Activated naive CD4-positive, alpha-beta T cell treated with anti-CD3 and anti-CD28 coated beads, Interleukin-2, amount 50 U/mL, for 24 hours (primary cell): ENCODE measurements at regions not wholly inside any gene's neighbourhood (a gene's known extent, or its start where the extent isn't known, plus 50 kb on each side); places are given as distances from the start of the nearest gene placed in this dataset.
A peak's percentile ranks its signal among the peaks of the same experiment; 100 is the strongest.

ENCODE experiments used
- H3K27ac Mint-ChIP-seq: one replicate; pipeline ENCODE4 v1.8.0; 2021; ENCODE audit warnings: mild to moderate bottlenecking, mixed read lengths
- H3K27me3 Mint-ChIP-seq: one replicate; pipeline ENCODE4 v1.8.0; 2021; ENCODE audit warnings: mixed read lengths
- H3K36me3 Mint-ChIP-seq: one replicate; pipeline ENCODE4 v1.8.0; 2021; ENCODE audit warnings: mixed read lengths
- H3K4me1 Mint-ChIP-seq: one replicate; pipeline ENCODE4 v1.8.0; 2021; ENCODE audit warnings: mixed read lengths
- H3K4me3 Mint-ChIP-seq: one replicate; pipeline ENCODE4 v1.8.0; 2021; ENCODE audit warnings: mild to moderate bottlenecking, mixed read lengths
- H3K9me3 Mint-ChIP-seq: one replicate; pipeline ENCODE4 v1.8.0; 2021; ENCODE audit warnings: mixed read lengths

GRCh38 chr20:4095639-4096038, 53.0 kb upstream of the SMOX start:
- Mint-ChIP-seq H3K9me3 (peaks cover 5% of the 10 kb centered on the region), H3K36me3 (peaks cover 1% of the 10 kb centered on the region), H3K27ac (no peak overlapping the region), H3K4me3 (no peak overlapping the region), H3K27me3 (no peaks in the 10 kb centered on the region), H3K4me1 (no peaks in the 10 kb centered on the region)

- Mint-ChIP-seq H3K9me3 (peaks cover 5% of the 10 kb centered on the region), H3K36me3 (peaks cover 1% of the 10 kb centered on the region), H3K27ac (no peak overlapping the region), H3K4me3 (no peak overlapping the region), H3K27me3 (no peaks in the 10 kb centered on the region), H3K4me1 (no peaks in the 10 kb centered on the region)
Measured at GRCh38 chr20:4091490-4092479, 56.8 kb upstream of the SMOX start.

GRCh38 chr20:4090756-4091489, 57.7 kb upstream of the SMOX start:
- Mint-ChIP-seq H3K27me3 (no peaks in the 10 kb centered on the region), H3K27ac (no peak overlapping the region), H3K4me1 (no peaks in the 10 kb centered on the region), H3K4me3 (no peak overlapping the region), H3K9me3 (peaks cover 5% of the 10 kb centered on the region), H3K36me3 (peaks cover 1% of the 10 kb centered on the region)

- Mint-ChIP-seq H3K36me3 (no peaks in the 10 kb centered on the region), H3K27me3 (no peaks in the 10 kb centered on the region), H3K27ac (no peak overlapping the region), H3K4me3 (no peak overlapping the region), H3K4me1 (peaks cover 9% of the 10 kb centered on the region), H3K9me3 (no peaks in the 10 kb centered on the region)
Measured at GRCh38 chr20:4089756-4090487, 58.7 kb upstream of the SMOX start.

- Mint-ChIP-seq H3K27me3 (no peaks in the 10 kb centered on the region), H3K27ac (no peak overlapping the region), H3K36me3 (peaks cover 1% of the 10 kb centered on the region), H3K9me3 (no peaks in the 10 kb centered on the region), H3K4me3 (no peak overlapping the region), H3K4me1 (peaks cover 19% of the 10 kb centered on the region)
Measured at GRCh38 chr20:4088766-4089165, 59.9 kb upstream of the SMOX start.

- Mint-ChIP-seq H3K36me3 (peaks cover 1% of the 10 kb centered on the region), H3K27ac (no peak overlapping the region), H3K4me1 (peaks cover 24% of the 10 kb centered on the region), H3K27me3 (no peaks in the 10 kb centered on the region), H3K4me3 (no peak overlapping the region), H3K9me3 (no peaks in the 10 kb centered on the region)
Measured at GRCh38 chr20:4087923-4088322, 60.7 kb upstream of the SMOX start.

GRCh38 chr20:4086771-4087687, 61.6 kb upstream of the SMOX start:
- Mint-ChIP-seq H3K9me3 (no peaks in the 10 kb centered on the region), H3K36me3 (peaks cover 3% of the 10 kb centered on the region), H3K27ac (peak overlapping the region; percentile 53), H3K4me3 (no peak overlapping the region), H3K27me3 (no peaks in the 10 kb centered on the region), H3K4me1 (peaks cover 33% of the 10 kb centered on the region)

- H3K27ac Mint-ChIP-seq = no peak overlapping the region
- H3K36me3 Mint-ChIP-seq = peaks cover 8% of the 10 kb centered on the region
- H3K4me3 Mint-ChIP-seq = no peak overlapping the region
- peaks cover 4% of the 10 kb centered on the region for H3K9me3 Mint-ChIP-seq
- H3K27me3 Mint-ChIP-seq = no peaks in the 10 kb centered on the region
- H3K4me1 Mint-ChIP-seq = peaks cover 39% of the 10 kb centered on the region
Measured at GRCh38 chr20:4084721-4085120, 63.9 kb upstream of the SMOX start.

GRCh38 chr20:4084096-4084495, 64.5 kb upstream of the SMOX start:
- H3K4me3 Mint-ChIP-seq = peak overlapping the region; percentile 26
- peak overlapping the region; percentile 68 for H3K27ac Mint-ChIP-seq
- H3K36me3 Mint-ChIP-seq = peaks cover 8% of the 10 kb centered on the region

GRCh38 chr20:4083098-4083865, 65.3 kb upstream of the SMOX start:
- peak overlapping the region; percentile 68 for H3K27ac Mint-ChIP-seq
- H3K4me3 Mint-ChIP-seq = peak overlapping the region; percentile 26
- peaks cover 46% of the 10 kb centered on the region for H3K4me1 Mint-ChIP-seq
- H3K36me3 Mint-ChIP-seq = peaks cover 8% of the 10 kb centered on the region
- H3K9me3 Mint-ChIP-seq = peaks cover 4% of the 10 kb centered on the region
- no peaks in the 10 kb centered on the region for H3K27me3 Mint-ChIP-seq

More at GRCh38 chr20:4084096-4084495, 64.5 kb upstream of the SMOX start:
- peaks cover 4% of the 10 kb centered on the region for H3K9me3 Mint-ChIP-seq
- peaks cover 39% of the 10 kb centered on the region for H3K4me1 Mint-ChIP-seq
- H3K27me3 Mint-ChIP-seq = no peaks in the 10 kb centered on the region

GRCh38 chr20:4082406-4083097, 66.1 kb upstream of the SMOX start:
- H3K4me1 Mint-ChIP-seq = peaks cover 50% of the 10 kb centered on the region
- peak overlapping the region; percentile 53 for H3K27ac Mint-ChIP-seq
- H3K9me3 Mint-ChIP-seq = peaks cover 4% of the 10 kb centered on the region
- H3K4me3 Mint-ChIP-seq = peak overlapping the region; percentile 75
- H3K27me3 Mint-ChIP-seq = no peaks in the 10 kb centered on the region
- H3K36me3 Mint-ChIP-seq = peaks cover 8% of the 10 kb centered on the region

- Mint-ChIP-seq H3K27me3 (no peaks in the 10 kb centered on the region), H3K4me1 (peaks cover 50% of the 10 kb centered on the region), H3K27ac (no peak overlapping the region), H3K36me3 (peaks cover 8% of the 10 kb centered on the region), H3K9me3 (peaks cover 4% of the 10 kb centered on the region), H3K4me3 (peak overlapping the region; percentile 33)
Measured at GRCh38 chr20:4081421-4081820, 66.1 kb upstream of the RNF24 start.

GRCh38 chr20:4076671-4077070, 61.3 kb upstream of the RNF24 start:
- no peak overlapping the region for H3K27ac Mint-ChIP-seq
- no peaks in the 10 kb centered on the region for H3K27me3 Mint-ChIP-seq
- peaks cover 3% of the 10 kb centered on the region for H3K36me3 Mint-ChIP-seq
- no peak overlapping the region for H3K4me3 Mint-ChIP-seq
- H3K4me1 Mint-ChIP-seq = peaks cover 14% of the 10 kb centered on the region
- H3K9me3 Mint-ChIP-seq = peaks cover 2% of the 10 kb centered on the region
